SK-N-SH (cell line): ENCODE measurements at regions not wholly inside any gene's neighbourhood (a gene's known extent, or its start where the extent isn't known, plus 50 kb on each side); places are given as distances from the start of the nearest gene placed in this dataset.
A peak's percentile ranks its signal among the peaks of the same experiment; 100 is the strongest.

ENCODE experiments used
- CTCF ChIA-PET: fragments of 300-600, 350-600 bp; formaldehyde crosslinking; extraction: SDS; loops from one replicate; lab custom pipeline; 2021; lab: Yijun Ruan, JAX
- POLR2A ChIA-PET: fragments of 350-600 bp; sonication (Branson Sonifier 250); formaldehyde crosslinking; extraction: SDS; loops from one replicate; lab custom pipeline; 2020; ENCODE audit warnings: antibody characterized with exemption, inconsistent platforms; lab: Yijun Ruan, JAX
- DNase-seq: peaks from one replicate; pipeline ENCODE4 v3.0.0; 2012
- H2AFZ ChIP-seq: fragments of 200-600 bp; sonication (generic); 2 replicates; pipeline ENCODE4 v1.8.1; 2016; ENCODE audit warnings: antibody characterized with exemption, mild to moderate bottlenecking, low read depth
- H3F3A ChIP-seq: fragments of 200-600 bp; sonication (generic); replicated peaks from 2 replicates; pipeline ENCODE3; 2016; ENCODE audit warnings: antibody characterized with exemption, mild to moderate bottlenecking; ENCODE audit not compliant: insufficient read depth
- H3K27ac ChIP-seq, 2 experiments: fragments of 200-500 bp in 1 of 2; fragments of 200-600 bp in 1 of 2; sonication (Bioruptor generic) in 1 of 2; sonication (generic), shearing (Covaris generic) in 1 of 2; 2 replicates each; pipeline versions ENCODE4 v1.5.1 to v1.6.1; 2014 to 2016; ENCODE audit warnings: low read depth in 2 of 2, inconsistent platforms in 1 of 2, low read length in 1 of 2, mild to moderate bottlenecking in 1 of 2, mixed read lengths in 1 of 2
- H3K27me3 ChIP-seq: fragments of 200-600 bp; sonication (generic), shearing (Covaris generic); 2 replicates; pipeline ENCODE4 v1.6.1; 2016; ENCODE audit warnings: mixed run types; ENCODE audit not compliant: insufficient read depth
- H3K36me3 ChIP-seq, 2 experiments: fragments of 200-500 bp in 1 of 2; fragments of 200-600 bp in 1 of 2; sonication (Bioruptor generic) in 1 of 2; sonication (generic) in 1 of 2; replicated peaks in 1 of 2; 2 replicates each; pipeline versions ENCODE3 to v1.5.1; 2014 to 2016; ENCODE audit warnings: low read length in 1 of 2, mild to moderate bottlenecking in 1 of 2; ENCODE audit not compliant: insufficient read depth in 2 of 2, control insufficient read depth in 1 of 2
- H3K4me1 ChIP-seq, 2 experiments: fragments of 200-500 bp in 1 of 2; fragments of 200-600 bp in 1 of 2; sonication (Bioruptor generic) in 1 of 2; sonication (generic), shearing (Covaris generic) in 1 of 2; 2 replicates each; pipeline versions ENCODE4 v1.5.1 to v1.6.1; 2014 to 2016; ENCODE audit warnings: low read depth in 1 of 2, low read length in 1 of 2, mixed run types in 1 of 2; ENCODE audit not compliant: insufficient read depth in 2 of 2, control insufficient read depth in 1 of 2
- H3K4me2 ChIP-seq: fragments of 200-600 bp; sonication (generic), shearing (Covaris generic); 2 replicates; pipeline ENCODE4 v1.6.1; 2017; ENCODE audit warnings: mixed run types
- H3K4me3 ChIP-seq, 2 experiments: fragments of 200-500 bp in 1 of 2; fragments of 200-600 bp in 1 of 2; sonication (Bioruptor generic) in 1 of 2; sonication (generic), shearing (Covaris generic) in 1 of 2; 2 replicates each; pipeline versions ENCODE4 v1.5.1 to v1.8.1; 2014 to 2016; ENCODE audit warnings: low read depth in 2 of 2, inconsistent platforms in 1 of 2, low read length in 1 of 2, mild to moderate bottlenecking in 1 of 2, mixed read lengths in 1 of 2, moderate library complexity in 1 of 2
- H3K79me2 ChIP-seq: fragments of 200-600 bp; sonication (generic); 2 replicates; pipeline ENCODE4 v1.8.1; 2017; ENCODE audit warnings: mild to moderate bottlenecking; ENCODE audit not compliant: insufficient read depth
- H3K9ac ChIP-seq: fragments of 200-600 bp; sonication (generic); 2 replicates; pipeline ENCODE4 v1.6.1; 2017; ENCODE audit warnings: mixed run types
- H3K9me2 ChIP-seq: fragments of 200-600 bp; sonication (generic); 2 replicates; pipeline ENCODE4 v1.6.1; 2017; ENCODE audit warnings: mixed run types
- H3K9me3 ChIP-seq: fragments of 200-600 bp; sonication (generic); 2 replicates; pipeline ENCODE4 v1.6.1; 2017; ENCODE audit warnings: mixed run types, mild to moderate bottlenecking, moderate library complexity
- H4K20me1 ChIP-seq: fragments of 200-600 bp; sonication (generic); 2 replicates; pipeline ENCODE4 v1.6.1; 2017; ENCODE audit warnings: mild to moderate bottlenecking, mixed run types; ENCODE audit not compliant: insufficient read depth
- RAD21 ChIP-seq: IDR thresholded peaks from 2 replicates; pipeline ENCODE4 v1.6.1; 2012; ENCODE audit warnings: mild to moderate bottlenecking, low read length
- RCOR1 ChIP-seq: fragments of 150-350 bp; IDR thresholded peaks from 2 replicates; pipeline ENCODE4 v1.6.1; 2017; ENCODE audit warnings: antibody characterized with exemption, low read length
- WGBS: methylation state at CpG from one replicate; pipeline ENCODE4 v1.1.6; 2017; ENCODE audit warnings: low lambda C conversion rate; 5-methylcytosine and 5-hydroxymethylcytosine counted together
- TF ChIP-seq, protein P1 (sequence below): IDR thresholded peaks from 2 replicates; pipeline ENCODE4 v1.6.1; 2012; ENCODE audit warnings: mild to moderate bottlenecking, low read depth, low read length, moderate library complexity
- TF ChIP-seq, protein P2 (sequence below): fragments of 150-350 bp; IDR thresholded peaks from 2 replicates; pipeline ENCODE4 v1.6.1; 2016; ENCODE audit warnings: mild to moderate bottlenecking, low read depth, low read length
- TF ChIP-seq, protein P3 (sequence below): fragments of 200-600 bp; sonication (generic); IDR thresholded peaks from 2 replicates; pipeline ENCODE4 v1.6.1; 2017; ENCODE audit warnings: antibody characterized with exemption, mild to moderate bottlenecking, moderate library complexity

DNA sequence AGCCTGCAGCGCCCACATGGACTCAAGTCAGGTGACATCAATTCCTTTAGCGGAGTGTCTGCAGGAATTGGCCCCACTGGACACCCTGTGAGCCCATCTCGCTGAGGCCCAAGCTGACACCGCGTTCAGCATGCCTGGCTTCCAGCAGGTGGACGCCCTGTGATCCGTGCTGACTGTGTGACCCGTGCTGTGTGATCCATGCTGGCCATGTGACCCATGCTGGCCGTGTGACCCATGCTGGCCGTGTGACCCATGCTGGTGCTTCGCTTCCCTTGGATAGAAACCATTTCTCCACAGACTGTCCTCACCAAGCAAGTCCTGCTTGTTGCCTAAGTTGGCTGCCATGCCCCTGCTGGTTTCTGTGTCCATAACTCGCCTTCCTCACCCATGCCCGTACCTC lies 392.1 kb downstream of the BRD1 start (continued):
- TF ChIP-seq, protein P1, sequence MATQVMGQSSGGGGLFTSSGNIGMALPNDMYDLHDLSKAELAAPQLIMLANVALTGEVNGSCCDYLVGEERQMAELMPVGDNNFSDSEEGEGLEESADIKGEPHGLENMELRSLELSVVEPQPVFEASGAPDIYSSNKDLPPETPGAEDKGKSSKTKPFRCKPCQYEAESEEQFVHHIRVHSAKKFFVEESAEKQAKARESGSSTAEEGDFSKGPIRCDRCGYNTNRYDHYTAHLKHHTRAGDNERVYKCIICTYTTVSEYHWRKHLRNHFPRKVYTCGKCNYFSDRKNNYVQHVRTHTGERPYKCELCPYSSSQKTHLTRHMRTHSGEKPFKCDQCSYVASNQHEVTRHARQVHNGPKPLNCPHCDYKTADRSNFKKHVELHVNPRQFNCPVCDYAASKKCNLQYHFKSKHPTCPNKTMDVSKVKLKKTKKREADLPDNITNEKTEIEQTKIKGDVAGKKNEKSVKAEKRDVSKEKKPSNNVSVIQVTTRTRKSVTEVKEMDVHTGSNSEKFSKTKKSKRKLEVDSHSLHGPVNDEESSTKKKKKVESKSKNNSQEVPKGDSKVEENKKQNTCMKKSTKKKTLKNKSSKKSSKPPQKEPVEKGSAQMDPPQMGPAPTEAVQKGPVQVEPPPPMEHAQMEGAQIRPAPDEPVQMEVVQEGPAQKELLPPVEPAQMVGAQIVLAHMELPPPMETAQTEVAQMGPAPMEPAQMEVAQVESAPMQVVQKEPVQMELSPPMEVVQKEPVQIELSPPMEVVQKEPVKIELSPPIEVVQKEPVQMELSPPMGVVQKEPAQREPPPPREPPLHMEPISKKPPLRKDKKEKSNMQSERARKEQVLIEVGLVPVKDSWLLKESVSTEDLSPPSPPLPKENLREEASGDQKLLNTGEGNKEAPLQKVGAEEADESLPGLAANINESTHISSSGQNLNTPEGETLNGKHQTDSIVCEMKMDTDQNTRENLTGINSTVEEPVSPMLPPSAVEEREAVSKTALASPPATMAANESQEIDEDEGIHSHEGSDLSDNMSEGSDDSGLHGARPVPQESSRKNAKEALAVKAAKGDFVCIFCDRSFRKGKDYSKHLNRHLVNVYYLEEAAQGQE: no peak
- no peak for TF ChIP-seq RCOR1
- TF ChIP-seq, protein P2, sequence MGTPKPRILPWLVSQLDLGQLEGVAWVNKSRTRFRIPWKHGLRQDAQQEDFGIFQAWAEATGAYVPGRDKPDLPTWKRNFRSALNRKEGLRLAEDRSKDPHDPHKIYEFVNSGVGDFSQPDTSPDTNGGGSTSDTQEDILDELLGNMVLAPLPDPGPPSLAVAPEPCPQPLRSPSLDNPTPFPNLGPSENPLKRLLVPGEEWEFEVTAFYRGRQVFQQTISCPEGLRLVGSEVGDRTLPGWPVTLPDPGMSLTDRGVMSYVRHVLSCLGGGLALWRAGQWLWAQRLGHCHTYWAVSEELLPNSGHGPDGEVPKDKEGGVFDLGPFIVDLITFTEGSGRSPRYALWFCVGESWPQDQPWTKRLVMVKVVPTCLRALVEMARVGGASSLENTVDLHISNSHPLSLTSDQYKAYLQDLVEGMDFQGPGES: no peak
- TF ChIP-seq, protein P3, sequence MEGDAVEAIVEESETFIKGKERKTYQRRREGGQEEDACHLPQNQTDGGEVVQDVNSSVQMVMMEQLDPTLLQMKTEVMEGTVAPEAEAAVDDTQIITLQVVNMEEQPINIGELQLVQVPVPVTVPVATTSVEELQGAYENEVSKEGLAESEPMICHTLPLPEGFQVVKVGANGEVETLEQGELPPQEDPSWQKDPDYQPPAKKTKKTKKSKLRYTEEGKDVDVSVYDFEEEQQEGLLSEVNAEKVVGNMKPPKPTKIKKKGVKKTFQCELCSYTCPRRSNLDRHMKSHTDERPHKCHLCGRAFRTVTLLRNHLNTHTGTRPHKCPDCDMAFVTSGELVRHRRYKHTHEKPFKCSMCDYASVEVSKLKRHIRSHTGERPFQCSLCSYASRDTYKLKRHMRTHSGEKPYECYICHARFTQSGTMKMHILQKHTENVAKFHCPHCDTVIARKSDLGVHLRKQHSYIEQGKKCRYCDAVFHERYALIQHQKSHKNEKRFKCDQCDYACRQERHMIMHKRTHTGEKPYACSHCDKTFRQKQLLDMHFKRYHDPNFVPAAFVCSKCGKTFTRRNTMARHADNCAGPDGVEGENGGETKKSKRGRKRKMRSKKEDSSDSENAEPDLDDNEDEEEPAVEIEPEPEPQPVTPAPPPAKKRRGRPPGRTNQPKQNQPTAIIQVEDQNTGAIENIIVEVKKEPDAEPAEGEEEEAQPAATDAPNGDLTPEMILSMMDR: no peak

DNA sequence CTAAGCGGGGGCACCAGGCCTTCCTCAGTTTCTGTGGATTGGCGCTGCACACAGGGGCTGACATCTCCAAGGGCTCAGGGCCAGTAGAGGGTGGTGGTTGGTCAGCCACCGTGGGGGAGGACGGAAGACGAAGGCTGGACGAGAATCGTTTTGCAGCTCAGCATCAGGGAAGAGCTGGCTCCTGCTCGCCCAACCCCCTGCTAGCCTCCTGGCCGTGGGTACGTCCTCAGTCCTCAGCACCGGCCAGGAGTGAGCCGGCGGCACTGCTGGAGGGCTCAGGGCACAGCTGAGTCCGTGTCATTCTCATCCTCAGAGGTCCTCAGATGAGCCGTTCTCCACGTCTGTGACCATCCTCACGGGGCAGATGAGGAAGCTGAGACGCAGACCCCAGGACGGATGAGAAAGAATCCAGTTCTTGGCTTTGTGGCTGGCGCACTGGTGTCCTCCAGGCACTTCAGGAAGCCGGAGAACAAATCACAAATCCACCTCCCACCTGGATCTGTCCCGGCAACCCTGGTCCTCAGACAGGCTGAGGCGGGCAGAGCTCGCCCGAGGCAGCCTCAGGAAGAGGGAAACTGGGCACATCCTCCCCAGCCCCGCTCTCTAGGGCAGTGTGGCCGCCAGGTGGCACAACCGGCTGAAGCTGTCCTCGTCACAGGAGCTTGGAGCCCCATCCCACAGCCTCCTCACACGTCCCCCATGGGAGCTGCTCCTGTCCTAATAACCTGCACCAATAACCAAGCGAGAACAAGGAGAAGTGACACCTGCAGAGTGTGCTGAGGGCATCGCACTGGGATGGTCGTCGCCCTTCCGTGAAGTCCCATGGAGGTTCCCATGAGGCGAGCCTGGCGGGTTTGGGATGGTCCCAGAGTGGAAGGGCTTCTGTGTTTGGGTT lies 393.7 kb downstream of the BRD1 start:
- Histone ChIP-seq H3K9me3 (no peaks in the 10 kb centered on the region), H3K4me3 (no peak overlapping the region), H3K9ac (no peak overlapping the region), H3K4me2 (no peak overlapping the region), H2AFZ (no peak overlapping the region), H3K79me2 (no peaks in the 10 kb centered on the region), H4K20me1 (no peaks in the 10 kb centered on the region), H3K36me3 (no peaks in the 10 kb centered on the region), H3K9me2 (no peaks in the 10 kb centered on the region), H3K4me1 (no peaks in the 10 kb centered on the region), H3K27ac (no peak overlapping the region), H3F3A (no peaks in the 10 kb centered on the region), H3K27me3 (no peaks in the 10 kb centered on the region; the same call in 1 of the 2 replicates)
- POLR2A ChIA-PET: no interaction called here
- peak; percentile 60 for DNase-seq
- TF ChIP-seq RCOR1 (no peak), RAD21 (peak; percentile 38; the same call in 1 of the 2 replicates)
- WGBS: 39% methylated on average over 6 of the region's 37 CpGs
- CTCF ChIA-PET: interaction anchor here (0.8 to 2.3 kb wide), 7 partner anchors 21 to 293 kb away, joined by 3 to 15 read pairs (median 5); no protein-coding TSS in a partner anchor
